ENCODE measurements at regions not wholly inside any gene's neighbourhood (a gene's known extent, or its start where the extent isn't known, plus 50 kb on each side); places are given as distances from the start of the nearest gene placed in this dataset.

GRCh38 chr9:89256642-89257041 is 54.4 kb upstream of the CKS2 start:
- Histone ChIP-seq H2BK5ac (ENCODE audit: insufficient read length, low read length) (no peak overlapping the region), H3K23me2 (ENCODE audit: insufficient read length, low read depth, low read length, poor library complexity, severe bottlenecking) (no peaks in the 10 kb centered on the region), H3K23ac (ENCODE audit: insufficient read length, low read depth, low read length) (no peak overlapping the region), H2BK12ac (ENCODE audit: insufficient read length, low read depth, low read length) (no peak overlapping the region), H2BK15ac (ENCODE audit: low read depth, low read length) (no peak overlapping the region), H3K79me1 (ENCODE audit: insufficient read depth, low read depth, low read length, poor library complexity, severe bottlenecking) (no peaks in the 10 kb centered on the region), H4K91ac (ENCODE audit: insufficient read length, low read depth, low read length) (no peak overlapping the region), H3K9me3 (ENCODE audit: control insufficient read depth, low read depth, low read length) (no peaks in the 10 kb centered on the region), H3K79me2 (ENCODE audit: insufficient read depth, low read length) (no peaks in the 10 kb centered on the region), H4K8ac (replicated peaks; ENCODE audit: insufficient read length, low read depth, low read length) (no peak overlapping the region), H2AFZ (ENCODE audit: low read length) (no peak overlapping the region), H3K27me3 (ENCODE audit: insufficient read depth, low read length) (no peaks in the 10 kb centered on the region), H2BK120ac (ENCODE audit: low read depth, low read length, poor library complexity, severe bottlenecking) (no peak overlapping the region), H3K14ac (ENCODE audit: insufficient read depth, low read length) (no peak overlapping the region), H3K27ac (ENCODE audit: insufficient read length, low read depth, low read length) (no peak overlapping the region), H3K18ac (ENCODE audit: insufficient read length, low read depth, low read length) (no peak overlapping the region), H2BK20ac (ENCODE audit: low read depth, low read length, poor library complexity, severe bottlenecking) (no peak overlapping the region), H3K56ac (ENCODE audit: insufficient read length, low read depth, low read length) (no peak overlapping the region), H3K9ac (ENCODE audit: extremely low read depth, insufficient read length, low read length) (no peak overlapping the region), H3T11ph (ENCODE audit: low read length) (no peak overlapping the region), H3K4me2 (ENCODE audit: insufficient read depth, insufficient read length, low read length) (no peak overlapping the region), H3K4me1 (ENCODE audit: insufficient read depth, low read length) (no peaks in the 10 kb centered on the region), H2AK5ac (ENCODE audit: insufficient read length, low read length) (no peak overlapping the region), H4K20me1 (ENCODE audit: control insufficient read depth, insufficient read depth, insufficient read length) (no peaks in the 10 kb centered on the region), H3K4ac (ENCODE audit: low read depth, low read length) (no peak overlapping the region), H4K5ac (ENCODE audit: insufficient read length, low read depth, low read length) (no peak overlapping the region)
- Mint-ChIP-seq H3K9me3 (peaks cover 2 to 3% of the 10 kb centered on the region in 2 experiments; a peak in 3 of 5 replicates), H3K4me3 (no peak overlapping the region), H3K36me3 (ENCODE audit: insufficient read depth in 1 of 3, low read depth in 3 of 3) (peaks cover 0 to 2% (median 0%) of the 10 kb centered on the region in 3 experiments; a peak in 1 of 7 replicates), H3K27ac (no peak overlapping the region), H3K27me3 (ENCODE audit: low read depth) (no peaks in the 10 kb centered on the region), H3K4me1 (no peaks in the 10 kb centered on the region)
- WGBS (ENCODE audit: extremely low coverage, insufficient read length, low lambda C conversion rate): no CpG with 5 or more reads among the region's 8 CpGs
- no peak for DNase-seq
- no peak for TF ChIP-seq CTCF (conservative IDR thresholded peaks at IDR 0.05)
